GM04504 (cell line): ENCODE measurements at regions not wholly inside any gene's neighbourhood (a gene's known extent, or its start where the extent isn't known, plus 50 kb on each side); places are given as distances from the start of the nearest gene placed in this dataset.
A peak's percentile ranks its signal among the peaks of the same experiment; 100 is the strongest.
"Not testable (repeated sequence)": the region's sequence is repeated elsewhere in the genome, so short reads cannot be mapped to it uniquely, and the experiment has no call there.

Experiments
- DNase-seq: peaks from one replicate; pipeline ENCODE4 v3.0.0-alpha.2; 2012; ENCODE audit warnings: low read depth

- DNase-seq: no peak
These were observed 321.7 kb downstream of the TXNL1 start for GRCh38 chr18:56316727-56317126.

GRCh38 chr18:56315363-56315762, 323.0 kb downstream of the TXNL1 start:
- peak; percentile 22 for DNase-seq

- no peak for DNase-seq
These were observed 324.0 kb downstream of the TXNL1 start for GRCh38 chr18:56314396-56314795.

GRCh38 chr18:56312551-56313335, 325.6 kb downstream of the TXNL1 start:
- DNase-seq: no peak

- no peak for DNase-seq
These were observed 329.3 kb downstream of the TXNL1 start for GRCh38 chr18:56309104-56309503.

- DNase-seq: no peak
These were observed 330.8 kb downstream of the TXNL1 start for GRCh38 chr18:56307354-56308170.

- DNase-seq: no peak
These were observed 331.6 kb downstream of the TXNL1 start for GRCh38 chr18:56306797-56307196.

- DNase-seq: no peak
These were observed 332.8 kb downstream of the TXNL1 start for GRCh38 chr18:56305583-56305982.

GRCh38 chr18:56302156-56302555, 336.2 kb downstream of the TXNL1 start:
- no peak for DNase-seq

GRCh38 chr18:56299740-56300139, 338.7 kb downstream of the TXNL1 start:
- no peak for DNase-seq

- DNase-seq: no peak
These were observed 339.5 kb downstream of the TXNL1 start for GRCh38 chr18:56298935-56299334.

- no peak for DNase-seq
These were observed 342.0 kb downstream of the TXNL1 start for GRCh38 chr18:56296381-56296780.

GRCh38 chr18:56294484-56295183, 343.8 kb downstream of the TXNL1 start:
- no peak for DNase-seq

- DNase-seq: no peak
These were observed 347.1 kb downstream of the TXNL1 start for GRCh38 chr18:56291294-56291693.

GRCh38 chr18:56289381-56289780, 349.0 kb downstream of the TXNL1 start:
- DNase-seq: no peak

GRCh38 chr18:56286775-56287325, 351.5 kb downstream of the TXNL1 start:
- DNase-seq: peak; percentile 41

GRCh38 chr18:56285387-56286065, 352.9 kb downstream of the TXNL1 start:
- DNase-seq: no peak

GRCh38 chr18:56284319-56284718, 354.1 kb downstream of the TXNL1 start:
- no peak for DNase-seq

GRCh38 chr18:56283316-56283715, 355.1 kb downstream of the TXNL1 start:
- DNase-seq: no peak

- DNase-seq: no peak
These were observed 355.9 kb downstream of the TXNL1 start for GRCh38 chr18:56282234-56283104.

- DNase-seq: not testable (repeated sequence)
These were observed 358.6 kb downstream of the TXNL1 start for GRCh38 chr18:56279816-56280215.
